ENCODE measurements at regions not wholly inside any gene's neighbourhood (a gene's known extent, or its start where the extent isn't known, plus 50 kb on each side); places are given as distances from the start of the nearest gene placed in this dataset.

DNA sequence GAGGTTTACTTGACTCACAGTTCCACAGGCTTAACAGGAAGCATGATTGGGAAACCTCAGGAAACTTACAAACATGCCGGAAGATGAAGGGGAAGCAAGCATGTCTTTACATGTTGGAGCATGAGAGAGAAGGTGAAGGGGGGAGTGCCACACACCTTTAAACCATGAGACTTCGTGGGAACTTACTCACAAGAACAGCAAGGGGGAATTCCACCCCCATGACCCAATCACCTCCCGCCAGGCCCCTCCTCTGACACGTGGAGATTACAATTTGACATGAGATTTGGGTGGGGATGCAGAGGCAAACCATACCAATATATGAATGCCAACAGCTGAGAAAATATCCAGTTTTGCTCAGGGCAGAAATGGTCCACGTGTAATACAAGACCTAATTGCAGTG, 518.6 kb downstream of the VRK1 start:
- DNase-seq: no peak

DNA sequence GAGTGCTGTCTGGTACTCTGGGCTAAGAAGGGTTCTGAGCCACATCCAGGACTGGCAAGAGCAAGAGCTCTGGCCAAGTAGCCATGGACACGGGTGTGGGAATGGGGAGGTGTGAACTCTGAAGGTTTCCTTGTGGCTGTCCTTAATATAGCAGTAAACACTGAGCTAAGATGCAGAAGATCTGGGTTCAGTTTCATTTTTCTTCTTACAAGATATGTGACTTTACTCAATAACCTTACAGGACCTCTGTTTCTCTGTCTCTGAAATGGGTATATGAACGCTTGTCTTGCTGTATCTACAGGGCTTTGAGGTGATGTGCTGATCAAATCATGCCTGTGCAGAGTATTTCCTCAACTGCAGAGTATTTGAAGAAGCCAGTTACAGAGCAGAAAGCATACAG, 521.2 kb downstream of the VRK1 start:
- DNase-seq: no peak

DNA sequence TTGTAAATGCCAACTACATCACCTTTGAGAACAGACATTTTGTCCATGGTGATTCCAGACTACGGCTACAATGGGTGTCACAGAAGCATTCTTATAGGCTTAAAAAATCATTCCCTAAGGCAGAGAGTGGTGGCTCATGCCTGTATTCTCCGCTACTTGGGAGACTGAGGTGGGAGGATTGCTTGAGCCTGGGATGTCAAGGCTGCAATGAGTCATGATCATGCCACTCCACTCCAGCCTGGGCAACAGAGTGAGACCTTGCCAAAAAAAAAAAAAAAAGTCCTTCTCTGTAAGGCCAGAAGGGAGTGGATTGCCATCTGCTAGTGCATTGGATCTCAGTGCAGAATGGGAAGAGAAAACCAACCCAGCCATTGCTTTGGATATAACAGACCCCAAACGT, 522.5 kb downstream of the VRK1 start:
- no peak for DNase-seq

DNA sequence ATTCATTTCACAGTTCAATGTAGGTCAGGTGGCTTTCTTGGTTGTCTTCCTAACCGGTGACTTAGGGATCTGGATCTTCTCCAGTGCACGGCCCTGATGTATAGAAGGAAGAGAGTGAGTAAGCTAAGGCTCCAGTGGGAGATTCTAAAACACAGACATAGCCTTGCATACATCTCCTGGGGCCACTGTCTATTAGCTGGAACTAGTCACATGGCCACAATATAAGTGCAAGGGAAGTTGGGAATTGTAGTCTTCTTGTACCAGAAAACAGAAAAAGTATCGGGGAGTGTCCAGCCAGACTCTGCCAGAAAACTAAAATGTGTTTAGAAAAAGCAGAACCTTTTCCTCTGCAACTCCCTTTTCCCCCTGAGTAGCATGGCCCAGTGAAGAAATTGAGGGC, 531.6 kb downstream of the VRK1 start:
- DNase-seq: no peak

DNA sequence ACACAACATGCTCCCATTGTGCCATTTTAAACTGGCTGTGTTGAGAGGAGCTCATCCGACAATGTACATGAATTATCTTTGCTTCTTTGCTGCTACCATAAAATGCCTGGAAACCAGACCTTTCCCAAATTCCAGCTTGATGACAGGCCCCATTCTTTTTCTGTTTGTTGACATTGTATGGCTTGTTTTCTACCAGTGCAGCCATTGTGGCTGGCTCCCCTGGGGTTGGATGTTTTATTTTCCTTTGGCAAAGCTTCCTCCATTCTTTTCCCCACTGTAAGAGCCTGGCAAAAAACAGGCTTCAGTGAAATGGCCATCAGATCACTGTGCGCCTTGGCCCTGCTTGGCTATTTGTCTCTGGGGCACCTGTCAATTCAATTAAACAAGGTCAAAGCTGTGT, 532.5 kb downstream of the VRK1 start:
- no peak for DNase-seq

DNA sequence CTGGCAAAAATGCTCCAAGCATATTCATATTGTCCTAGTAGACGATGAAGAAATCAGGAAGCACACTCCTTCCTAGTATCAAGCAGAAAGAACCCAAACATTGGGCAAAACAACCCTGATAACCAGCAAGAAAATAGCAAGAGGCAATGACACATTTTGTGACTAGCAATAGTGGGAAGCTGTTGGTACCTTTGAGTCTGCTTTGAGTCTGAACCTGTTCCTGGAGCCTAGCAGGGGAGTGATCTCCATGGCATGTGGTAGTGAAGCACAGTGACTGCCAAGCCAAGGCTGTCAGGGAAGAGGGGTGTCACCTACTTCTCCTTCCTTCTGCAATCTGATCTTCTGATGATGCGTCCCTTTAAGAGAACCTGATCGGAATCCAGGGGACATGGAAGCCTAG, 533.9 kb downstream of the VRK1 start:
- no peak for DNase-seq

- DNase-seq: no peak
These were observed 534.3 kb downstream of the VRK1 start for GRCh38 chr14:97331526-97331925.

GRCh38 chr14:97336179-97336578, 539.0 kb downstream of the VRK1 start:
- DNase-seq: no peak

- DNase-seq: no peak
These were observed 539.6 kb downstream of the VRK1 start for GRCh38 chr14:97336816-97337215.

DNA sequence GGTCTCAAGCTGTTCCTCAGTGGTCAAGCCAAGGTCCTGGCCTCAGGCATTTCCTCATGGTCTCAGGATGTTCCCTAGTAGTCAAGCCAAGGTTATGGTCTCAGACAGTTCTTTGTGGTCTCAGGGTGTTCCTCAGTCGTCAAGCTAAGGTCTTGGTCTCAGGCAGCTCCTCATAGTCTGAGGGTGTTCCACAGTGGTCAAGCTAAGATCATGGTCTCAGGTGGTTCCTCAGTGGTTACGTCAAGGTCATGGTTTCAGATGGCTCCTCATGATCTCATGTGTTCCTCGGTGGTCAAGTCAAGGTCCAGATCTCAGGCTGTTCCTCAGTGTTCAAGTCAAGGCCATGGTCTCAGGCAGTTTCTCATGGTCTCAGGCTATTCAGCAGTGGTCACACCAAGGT, 540.1 kb downstream of the VRK1 start:
- no peak for DNase-seq

DNA sequence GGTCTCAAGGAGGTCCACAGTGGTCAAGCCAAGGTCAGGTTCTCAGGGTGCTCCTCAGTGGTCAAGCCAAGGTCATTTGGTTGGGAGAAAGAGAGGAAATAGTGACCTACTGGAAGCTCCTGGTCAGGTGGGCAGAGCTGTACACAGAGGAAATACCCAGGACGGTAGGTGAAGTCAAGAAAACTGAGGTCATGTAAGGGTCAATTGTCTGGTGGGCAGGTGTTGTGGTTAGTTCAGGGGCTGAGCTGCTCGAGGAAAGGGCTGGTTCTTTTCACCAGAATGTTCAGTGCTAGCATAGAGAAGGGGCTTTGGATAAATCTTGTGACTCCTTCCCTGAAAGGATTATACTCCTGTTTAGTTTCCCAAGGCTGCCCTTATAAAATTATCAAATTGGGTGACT, 540.5 kb downstream of the VRK1 start:
- no peak for DNase-seq

GRCh38 chr14:97344666-97345065, 547.5 kb downstream of the VRK1 start:
- no peak for DNase-seq

GRCh38 chr14:97346675-97347074, 549.5 kb downstream of the VRK1 start:
- DNase-seq: no peak

GRCh38 chr14:97349463-97349862, 552.3 kb downstream of the VRK1 start:
- no peak for DNase-seq

DNA sequence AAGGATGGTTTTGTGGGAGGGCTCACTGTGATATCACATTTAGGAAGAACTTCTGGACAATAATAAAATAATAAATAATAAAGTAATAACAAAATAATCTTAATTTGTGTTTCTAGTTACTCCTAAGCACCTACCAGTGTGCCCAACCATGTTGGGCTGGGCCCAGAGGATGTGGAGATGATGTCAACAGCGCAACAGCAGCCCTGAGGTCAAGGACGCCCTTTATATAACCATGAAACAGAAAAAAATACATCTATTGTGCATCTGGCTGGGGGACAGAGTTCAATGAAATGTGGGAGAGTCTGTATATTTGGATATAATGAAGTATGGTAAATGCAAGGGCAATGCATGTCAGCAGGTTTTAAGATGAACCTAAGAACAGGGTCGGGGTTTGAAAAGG, 552.8 kb downstream of the VRK1 start:
- DNase-seq: no peak

DNA sequence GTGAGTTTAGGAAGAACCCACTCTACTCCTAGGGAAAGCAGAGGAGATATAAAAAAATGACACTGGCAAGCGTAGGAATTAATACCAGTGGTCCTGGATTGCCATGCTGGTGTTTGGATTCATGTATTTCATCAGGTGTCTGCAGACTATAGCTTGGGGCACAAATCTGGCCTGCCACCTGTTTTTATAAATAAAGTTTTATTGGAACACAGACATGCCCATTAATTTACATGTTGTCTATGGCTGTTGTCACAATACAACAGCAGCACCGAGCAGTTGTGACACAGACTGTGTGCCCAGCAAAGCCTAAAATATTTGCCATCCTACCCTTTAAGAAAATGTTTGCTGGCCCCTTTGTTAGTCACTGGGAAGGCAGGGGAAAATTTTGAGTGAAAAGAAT, 553.2 kb downstream of the VRK1 start:
- DNase-seq: no peak

DNA sequence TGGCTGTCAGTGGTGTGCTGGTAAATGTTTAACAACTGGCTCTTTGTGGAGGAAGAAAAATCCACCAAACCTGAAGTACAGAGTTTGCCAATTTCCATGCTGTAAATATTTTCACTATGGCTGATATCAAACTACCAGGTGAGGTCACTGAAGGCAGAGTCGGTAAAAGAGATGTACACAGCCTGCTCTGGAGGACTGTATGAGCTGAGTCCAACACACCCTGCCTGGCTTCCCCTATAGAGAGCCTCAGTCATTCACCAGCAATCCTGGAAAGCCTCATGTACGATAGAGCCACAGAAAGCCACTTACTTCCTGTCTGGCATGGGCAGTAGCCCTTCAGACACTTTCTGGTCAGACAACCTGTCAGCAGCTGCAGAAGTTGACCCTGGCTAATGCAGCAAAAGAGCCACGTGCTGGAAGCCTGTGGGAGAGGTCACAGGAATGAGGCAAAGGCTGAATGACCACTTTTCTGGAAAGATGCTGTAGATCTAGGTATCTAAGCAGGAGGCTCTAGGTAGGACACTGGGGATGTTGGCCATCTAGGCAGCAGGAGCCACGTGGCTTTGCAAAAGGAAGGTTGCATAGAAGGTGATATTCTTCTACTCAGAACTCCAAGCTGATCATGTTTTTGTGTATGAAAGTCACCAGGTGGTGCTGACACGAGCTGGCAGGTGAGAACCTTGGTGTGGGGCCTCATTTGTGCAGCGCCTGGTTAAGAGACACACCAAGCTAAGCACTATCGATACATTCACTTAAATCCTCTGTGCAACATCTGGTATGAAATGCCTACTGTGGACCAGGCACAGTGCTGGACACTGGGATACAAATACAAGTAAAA, 553.9 kb downstream of the VRK1 start:
- no peak for DNase-seq

GRCh38 chr14:97353102-97353501, 555.9 kb downstream of the VRK1 start:
- no peak for DNase-seq

- no peak for DNase-seq
These were observed 557.0 kb downstream of the VRK1 start for GRCh38 chr14:97354119-97354722.

GRCh38 chr14:97359341-97359740, 562.2 kb downstream of the VRK1 start:
- DNase-seq: no peak

DNA sequence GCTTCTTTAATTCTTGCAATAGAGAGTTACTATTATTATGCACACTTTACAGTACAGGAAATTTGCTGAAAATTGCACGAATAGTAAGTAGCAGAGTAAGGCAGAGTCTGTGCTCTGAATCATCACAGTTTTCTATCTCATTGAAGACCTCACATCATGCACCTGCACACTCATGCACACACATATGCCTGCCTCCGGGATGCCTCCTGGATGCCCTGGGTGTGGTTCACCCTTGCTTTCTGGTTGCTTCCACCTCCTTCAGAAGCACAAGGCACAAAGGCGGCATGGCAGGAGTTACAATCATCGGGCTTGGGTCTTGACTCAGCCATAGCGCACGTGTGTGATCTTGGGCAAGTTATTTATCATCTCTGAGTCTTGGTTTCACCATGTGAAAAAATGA, 564.0 kb downstream of the VRK1 start:
- no peak for DNase-seq

DNA sequence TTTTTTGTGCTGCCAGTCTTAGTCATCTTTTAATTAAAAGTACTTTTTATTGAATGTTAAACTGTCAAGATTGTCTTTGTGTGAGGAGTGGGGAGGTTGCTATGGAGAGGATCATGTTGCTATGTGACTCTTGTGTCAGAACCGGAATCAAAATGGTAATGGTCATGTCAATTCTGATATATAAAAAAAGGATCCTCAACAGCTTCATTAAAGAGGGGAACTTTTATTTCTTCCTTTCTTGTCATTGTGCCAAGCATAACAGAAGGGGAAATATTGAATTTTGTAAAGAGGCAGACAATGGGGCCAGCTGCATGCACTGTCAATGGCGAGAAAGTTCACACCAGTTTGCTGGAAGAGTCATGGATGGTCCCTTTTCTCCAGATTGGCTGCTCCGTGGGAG, 564.8 kb downstream of the VRK1 start:
- no peak for DNase-seq

- no peak for DNase-seq
These were observed 569.2 kb downstream of the VRK1 start for GRCh38 chr14:97366400-97366799.

DNA sequence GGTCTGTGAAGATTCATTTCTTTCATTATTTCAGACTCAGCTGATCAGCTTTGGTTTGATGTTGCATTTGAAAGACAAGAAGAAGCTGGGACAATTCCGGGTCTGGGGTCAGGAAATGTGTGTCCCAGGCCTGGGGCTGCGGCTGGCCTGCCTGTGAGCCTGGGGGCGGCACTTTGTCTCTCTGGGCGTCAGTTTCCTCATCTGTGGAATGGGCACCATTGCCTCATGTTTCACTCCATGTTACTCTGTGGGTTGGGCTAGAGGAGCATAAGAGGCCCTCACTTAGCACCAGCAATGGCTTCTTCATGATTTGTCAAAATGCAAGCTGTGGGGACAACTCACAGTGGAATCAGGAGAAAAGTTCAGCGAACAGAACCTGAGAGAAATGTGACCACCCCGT, 570.1 kb downstream of the VRK1 start:
- no peak for DNase-seq

- no peak for DNase-seq
These were observed 570.9 kb downstream of the VRK1 start for GRCh38 chr14:97368049-97368448.

All from NCI-H2171 (cell line).